HTR-8/SVneo (cell line): ENCODE measurements at regions not wholly inside any gene's neighbourhood (a gene's known extent, or its start where the extent isn't known, plus 50 kb on each side); places are given as distances from the start of the nearest gene placed in this dataset.
"Not testable (repeated sequence)": the region's sequence is repeated elsewhere in the genome, so short reads cannot be mapped to it uniquely, and the experiment has no call there.

Experiments used
- DNase-seq: peaks from one replicate; pipeline ENCODE4 v3.0.0; 2011; ENCODE audit warnings: low spot score, mixed read lengths; ENCODE audit not compliant: insufficient read length
- FAIRE-seq: peaks from 2 replicates; lab custom pipeline; 2011; peaks lifted over from hg19 to GRCh38; lab: Jason Lieb, UNC

DNA sequence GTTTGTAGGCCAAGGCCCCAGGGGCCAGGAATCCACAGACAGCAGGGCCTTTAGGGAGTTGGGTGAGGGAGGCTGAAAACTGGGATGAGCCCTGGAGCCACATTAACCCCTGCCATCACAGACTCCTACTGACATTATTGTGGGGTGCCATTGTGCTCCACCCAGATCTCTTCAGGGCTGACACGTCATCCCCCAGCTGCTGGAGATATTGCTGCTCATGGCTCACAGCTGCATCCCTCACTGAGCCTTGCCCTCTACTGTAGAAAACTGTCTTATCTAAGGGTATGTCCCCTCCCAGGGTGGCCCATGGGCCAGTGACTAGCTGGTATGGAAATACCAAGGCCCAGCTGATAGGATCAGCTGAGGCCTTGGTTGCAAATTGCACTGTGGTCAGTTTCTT is 87.3 kb upstream of the PRR23C start:
- DNase-seq, result no peak

GRCh38 chr3:139132976-139133375 is 88.3 kb upstream of the PRR23C start:
- FAIRE-seq (no peak), DNase-seq (no peak)

More for the DNA sequence above, 87.3 kb upstream of the PRR23C start:
- FAIRE-seq, result no peak

DNA sequence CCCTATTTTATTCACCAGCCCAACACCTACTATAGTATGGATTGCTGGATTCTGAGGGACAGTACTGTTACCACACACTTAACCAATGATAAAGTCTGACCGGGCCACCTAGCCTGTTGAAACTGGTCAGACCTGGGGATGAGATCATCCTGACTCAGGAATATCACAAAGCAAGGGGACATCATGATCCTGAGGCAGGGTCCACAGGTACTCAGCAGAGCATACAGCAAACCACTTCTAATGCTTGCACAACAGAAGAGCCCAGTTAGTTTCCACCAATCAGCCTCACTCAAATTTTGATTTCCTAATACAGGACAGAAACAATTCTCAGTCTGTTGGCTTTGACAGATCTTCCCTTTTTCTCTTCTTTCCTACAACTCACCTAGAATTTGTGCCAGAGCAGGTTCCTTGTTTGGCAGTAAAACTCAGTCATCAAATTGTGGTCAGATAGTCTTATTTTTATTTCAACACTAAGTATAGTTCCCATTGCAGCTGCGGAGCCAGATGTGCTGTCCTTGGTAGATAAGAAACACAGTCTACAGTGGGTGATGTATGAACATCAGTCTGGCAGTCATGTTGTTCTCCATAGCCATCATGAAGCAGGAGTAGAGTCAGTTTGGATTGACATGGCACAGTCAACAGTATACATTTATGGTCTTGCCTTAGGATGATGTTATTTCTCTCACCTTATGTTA is 90.1 kb upstream of the PRR23C start:
- no peak for DNase-seq
- FAIRE-seq, result no peak

DNA sequence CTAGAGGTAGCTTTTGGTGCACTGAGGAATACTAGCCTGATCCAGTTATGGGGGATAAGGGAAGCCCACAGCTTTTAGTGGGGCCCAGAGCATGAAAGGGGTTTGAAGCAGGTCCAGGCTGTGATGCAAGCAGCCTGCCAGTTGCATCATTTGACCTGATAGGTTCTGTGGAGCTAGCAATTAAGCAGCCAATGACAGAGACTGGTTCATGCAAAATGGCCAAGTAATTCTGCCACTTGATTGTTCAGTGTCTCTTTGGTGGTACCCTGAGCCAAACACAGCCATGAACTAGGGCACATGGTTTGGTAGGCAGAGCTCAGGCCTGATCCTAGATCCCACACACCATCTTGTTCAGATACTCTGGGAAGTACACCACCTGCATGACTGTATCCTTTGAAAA is 91.0 kb upstream of the PRR23C start:
- no peak for FAIRE-seq
- DNase-seq, result no peak

- FAIRE-seq (no peak), DNase-seq (no peak)
Measured at GRCh38 chr3:139136469-139137202, 91.9 kb upstream of the PRR23C start.

DNA sequence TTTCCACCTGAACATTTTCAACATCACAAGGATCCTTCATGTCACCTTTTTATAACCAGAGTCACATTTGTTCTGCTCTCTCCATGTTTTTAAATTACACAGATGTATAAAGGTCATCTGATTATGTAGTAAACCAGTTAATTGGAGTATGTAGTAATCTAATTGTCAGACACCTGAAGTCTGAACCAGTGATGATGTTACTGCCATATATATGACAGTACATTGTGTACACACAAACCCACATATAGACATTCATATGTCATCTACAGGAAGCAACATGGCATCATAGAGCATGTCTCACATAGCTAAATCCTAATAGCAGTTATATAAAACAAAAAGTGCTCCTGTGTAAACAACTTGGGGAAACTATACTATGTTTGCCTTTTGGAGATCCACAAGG is 95.9 kb upstream of the PRR23C start:
- DNase-seq (no peak), FAIRE-seq (no peak)

GRCh38 chr3:139145980-139146379 is 101.3 kb upstream of the PRR23C start:
- FAIRE-seq, DNase-seq: not testable (repeated sequence)

GRCh38 chr3:139151530-139151929 is 106.8 kb upstream of the PRR23C start:
- FAIRE-seq (no peak), DNase-seq (no peak)

GRCh38 chr3:139153434-139153833 is 108.7 kb upstream of the PRR23C start:
- FAIRE-seq, DNase-seq: not testable (repeated sequence)

DNA sequence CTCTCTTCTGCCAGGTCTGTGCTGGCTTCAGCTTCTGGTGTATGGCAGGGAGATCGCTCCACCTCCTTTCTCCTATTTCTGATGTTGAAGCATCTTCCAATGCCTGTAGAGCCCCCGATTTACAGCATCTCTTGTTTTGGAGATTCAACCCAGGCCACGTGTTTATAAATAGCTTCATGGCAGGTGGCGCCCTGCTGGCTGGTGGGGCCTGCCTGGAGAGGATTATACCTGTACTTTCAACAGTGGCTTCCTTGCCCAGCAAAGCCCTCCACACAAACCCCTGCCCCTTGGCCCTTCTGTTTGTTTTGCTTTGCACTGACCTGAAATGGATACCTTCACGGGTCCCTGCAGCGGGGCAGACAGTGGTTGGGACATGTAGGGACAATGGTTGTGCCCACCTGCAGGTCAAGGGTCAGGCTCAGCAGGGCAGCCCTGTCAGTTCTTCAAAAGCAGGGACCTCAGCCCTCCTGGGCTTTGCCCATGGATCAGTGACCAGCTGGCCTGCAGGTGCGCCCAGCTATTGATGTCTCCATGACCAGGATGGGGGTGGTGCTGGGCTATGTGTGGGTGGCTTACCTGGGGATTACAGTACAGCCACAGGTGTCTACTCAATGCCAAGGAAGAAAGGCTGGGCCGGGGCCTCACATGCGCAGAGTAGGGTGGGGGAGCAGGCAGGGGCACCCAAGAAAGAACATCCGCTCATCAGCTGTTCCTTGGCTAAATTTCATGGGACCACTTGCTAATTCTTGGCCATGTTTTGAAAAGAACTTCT is 112.7 kb upstream of the PRR23C start:
- FAIRE-seq, result no peak
- no peak for DNase-seq

- FAIRE-seq (no peak), DNase-seq (no peak)
Measured at GRCh38 chr3:139159356-139159755, 114.7 kb upstream of the PRR23C start.

GRCh38 chr3:139173372-139174108 is 128.8 kb upstream of the PRR23C start:
- FAIRE-seq, result no peak
- DNase-seq, result no peak

- DNase-seq (no peak), FAIRE-seq (no peak)
Measured at GRCh38 chr3:139180489-139180888, 135.8 kb upstream of the PRR23C start.

DNA sequence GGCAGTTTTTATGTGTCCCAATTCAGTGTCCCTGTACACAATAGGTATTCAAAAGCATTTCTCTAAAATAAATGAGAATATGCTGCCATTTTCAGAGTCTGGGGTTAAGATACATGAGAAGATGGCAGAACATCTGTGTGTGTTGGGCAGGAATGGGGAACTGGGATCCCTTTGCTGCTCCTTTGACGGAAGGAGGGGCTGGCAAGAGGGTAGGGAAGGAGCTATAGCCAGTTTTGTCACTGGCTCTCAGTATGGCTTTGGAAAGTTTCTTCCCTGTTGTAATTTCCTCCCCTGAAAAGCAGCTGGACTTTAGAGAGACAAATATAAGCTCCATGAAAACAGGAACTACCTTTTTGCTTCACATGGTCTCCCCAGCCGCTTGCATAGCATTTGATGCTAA is 137.5 kb upstream of the PRR23C start:
- no peak for DNase-seq
- no peak for FAIRE-seq

GRCh38 chr3:139182598-139182997 is 137.9 kb upstream of the PRR23C start:
- FAIRE-seq, result no peak
- DNase-seq, result no peak

DNA sequence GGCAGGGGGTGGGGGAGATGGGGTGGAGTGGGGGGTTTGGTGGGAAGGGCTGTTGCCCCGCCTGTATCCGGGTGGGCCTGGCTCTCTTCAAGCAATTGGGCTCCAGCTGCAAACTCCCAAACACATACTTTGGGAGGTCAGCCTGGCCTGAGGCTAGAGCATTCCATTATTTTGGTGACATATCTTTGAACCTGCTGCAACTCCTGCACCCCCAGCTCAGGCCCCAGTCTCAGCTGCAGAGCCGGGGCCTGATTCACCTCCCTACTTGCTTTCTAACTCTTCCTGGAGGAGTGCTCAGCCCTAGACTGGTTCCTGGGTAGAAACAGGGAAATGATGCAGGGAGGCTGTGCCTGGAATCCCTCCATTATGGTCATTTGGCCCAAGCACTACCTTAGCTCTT is 140.8 kb upstream of the PRR23C start:
- FAIRE-seq, result no peak
- DNase-seq, result no peak

GRCh38 chr3:139187154-139187553 is 142.5 kb upstream of the PRR23C start:
- FAIRE-seq (no peak), DNase-seq (no peak)

GRCh38 chr3:139187648-139188047 is 143.0 kb upstream of the PRR23C start:
- no peak for DNase-seq
- no peak for FAIRE-seq

GRCh38 chr3:139189943-139190342 is 145.3 kb upstream of the PRR23C start:
- FAIRE-seq, result no peak
- DNase-seq, result no peak

- FAIRE-seq, DNase-seq: not testable (repeated sequence)
Measured at GRCh38 chr3:139194421-139194820, 149.4 kb upstream of the MRPS22 start.
